Ovary (tissue), 7 donors: ENCODE measurements at regions not wholly inside any gene's neighbourhood (a gene's known extent, or its start where the extent isn't known, plus 50 kb on each side); places are given as distances from the start of the nearest gene placed in this dataset.

Source experiments
- DNase-seq, 5 donors: peaks; one replicate each; pipeline ENCODE4 v3.0.0-alpha.2; 2019 to 2020
- H3K27ac ChIP-seq, 2 donors: fragments of 200-600 bp; one replicate each; pipeline versions ENCODE4 v1.5.1 to v1.8.0; 2019 to 2022
- H3K27me3 ChIP-seq: fragments of 200-600 bp; one replicate; pipeline ENCODE4 v1.8.0; 2022
- H3K36me3 ChIP-seq: fragments of 200-600 bp; sonication (generic); one replicate; pipeline ENCODE4 v1.5.1; 2019
- H3K4me1 ChIP-seq: one replicate; pipeline ENCODE4 v1.8.1; 2013; ENCODE audit warnings: mild to moderate bottlenecking, moderate library complexity; ENCODE audit not compliant: insufficient read depth
- H3K4me3 ChIP-seq: fragments of 200-600 bp; sonication (generic); one replicate; pipeline ENCODE4 v1.5.1; 2017
- H3K9me3 ChIP-seq, 2 donors: fragments of 200-600 bp in 1 of 2; sonication (generic) in 1 of 2; one replicate each; pipeline versions ENCODE4 v1.5.1 to v1.8.1; 2013 to 2019; ENCODE audit warnings: mild to moderate bottlenecking in 1 of 2, moderate library complexity in 1 of 2
- EP300 ChIP-seq: sonication (generic); formaldehyde crosslinking; IDR thresholded peaks from one replicate; pipeline ENCODE4 v1.6.1; 2017; ENCODE audit warnings: antibody characterized with exemption
- POLR2A ChIP-seq: fragments of 450-650 bp; IDR thresholded peaks from one replicate; pipeline ENCODE4 v1.6.1; 2017; ENCODE audit warnings: antibody characterized with exemption, mild to moderate bottlenecking, moderate library complexity
- WGBS, 3 donors: extraction: QIAGEN DNeasy Blood & Tissue Kit in 1 of 3; methylation state at CpG; one replicate each; pipeline versions ENCODE4 v1.1.5 to v1.1.7; 2013 to 2017; 5-methylcytosine and 5-hydroxymethylcytosine counted together
- intact Hi-C, 4 donors: fragments of 100-400 bp; cut with DNase I; formaldehyde crosslinking; loops; one replicate each; pipeline versions ENCODE4 v1.11.0 to v1.15.1; 2022 to 2023
- TF ChIP-seq, protein P1 (sequence below), 3 donors: fragments of 450-650 bp in 2 of 3; fragments of 200-600 bp in 1 of 3; IDR thresholded peaks; one replicate each; pipeline versions ENCODE4 v1.5.1 to v1.8.0; 2016 to 2022; ENCODE audit warnings: antibody characterized with exemption in 3 of 3, mild to moderate bottlenecking in 1 of 3
- donor health status: DM: no; HTN: no; CAD: no; lungs with moderate emphysema.
- donor health status: DM: no; HTN: no; CAD: no.
- donor health status: Bipolar disorder and iron deficiency.
- donor health status: DM: no; HTN: no; CAD: no.
- donor health status: DM: yes; HTN: yes; CAD: no.

DNA sequence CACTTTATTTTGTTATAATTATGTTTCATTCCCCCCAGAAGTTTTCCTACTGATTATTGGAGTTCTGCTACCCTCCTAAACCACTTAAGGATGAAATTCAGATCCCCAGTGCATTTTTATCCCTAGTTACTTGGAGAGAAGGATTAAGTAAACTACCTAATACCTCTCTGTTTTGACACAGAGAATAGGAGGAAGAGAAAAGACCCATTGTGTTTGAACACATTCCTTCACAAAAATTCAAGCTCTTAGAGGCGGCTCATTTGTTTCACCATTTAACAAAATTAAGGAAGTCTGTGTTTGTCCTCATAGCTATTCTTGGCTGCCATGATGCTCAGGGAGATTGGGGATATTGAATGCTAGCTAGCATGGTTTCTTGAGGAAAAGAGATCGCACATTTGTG, 492.6 kb downstream of the EBF1 start:
- no peak for DNase-seq
- H3K4me3 ChIP-seq, result no peak overlapping the region
- H3K9me3 ChIP-seq, result no peaks in the 10 kb centered on the region
- WGBS, 3 donors, result 92 to 94% (median 93%) methylated on average over 2 of the region's 2 CpGs
- H3K36me3 ChIP-seq, result no peaks in the 10 kb centered on the region
- H3K27me3 ChIP-seq, result no peaks in the 10 kb centered on the region
- no peaks in the 10 kb centered on the region for H3K4me1 ChIP-seq
- intact Hi-C loops, result no loop called here
- H3K27ac ChIP-seq, result no peak overlapping the region
- TF ChIP-seq EP300 (no peak), POLR2A (no peak)
- TF ChIP-seq, protein P1, sequence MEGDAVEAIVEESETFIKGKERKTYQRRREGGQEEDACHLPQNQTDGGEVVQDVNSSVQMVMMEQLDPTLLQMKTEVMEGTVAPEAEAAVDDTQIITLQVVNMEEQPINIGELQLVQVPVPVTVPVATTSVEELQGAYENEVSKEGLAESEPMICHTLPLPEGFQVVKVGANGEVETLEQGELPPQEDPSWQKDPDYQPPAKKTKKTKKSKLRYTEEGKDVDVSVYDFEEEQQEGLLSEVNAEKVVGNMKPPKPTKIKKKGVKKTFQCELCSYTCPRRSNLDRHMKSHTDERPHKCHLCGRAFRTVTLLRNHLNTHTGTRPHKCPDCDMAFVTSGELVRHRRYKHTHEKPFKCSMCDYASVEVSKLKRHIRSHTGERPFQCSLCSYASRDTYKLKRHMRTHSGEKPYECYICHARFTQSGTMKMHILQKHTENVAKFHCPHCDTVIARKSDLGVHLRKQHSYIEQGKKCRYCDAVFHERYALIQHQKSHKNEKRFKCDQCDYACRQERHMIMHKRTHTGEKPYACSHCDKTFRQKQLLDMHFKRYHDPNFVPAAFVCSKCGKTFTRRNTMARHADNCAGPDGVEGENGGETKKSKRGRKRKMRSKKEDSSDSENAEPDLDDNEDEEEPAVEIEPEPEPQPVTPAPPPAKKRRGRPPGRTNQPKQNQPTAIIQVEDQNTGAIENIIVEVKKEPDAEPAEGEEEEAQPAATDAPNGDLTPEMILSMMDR (IDR thresholded peaks at IDR 0.05), result no peak

DNA sequence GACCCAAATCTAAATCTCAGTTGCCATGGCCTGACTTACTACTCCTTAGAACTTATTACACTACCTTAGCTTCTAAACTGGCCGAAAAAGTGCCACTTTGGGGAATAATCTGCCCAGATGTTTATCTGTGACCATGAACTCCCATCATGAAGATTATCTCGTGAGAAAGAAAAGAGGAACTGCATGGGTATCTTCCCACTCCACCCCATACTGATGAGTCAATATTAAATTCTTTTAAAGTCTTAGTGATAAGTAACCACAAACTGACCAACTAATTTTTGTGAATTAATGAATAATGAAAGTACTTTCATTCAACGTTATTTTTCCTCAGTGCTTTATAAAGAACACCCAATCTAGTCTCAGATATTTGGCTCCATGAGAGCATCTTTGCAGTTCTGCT, 493.5 kb downstream of the EBF1 start:
- intact Hi-C loops, result no loop called here
- 71 to 76% (median 73%) methylated on average over 3 of the region's 3 CpGs for WGBS, 3 donors
- Histone ChIP-seq H3K4me3 (no peak overlapping the region), H3K36me3 (no peaks in the 10 kb centered on the region), H3K4me1 (no peaks in the 10 kb centered on the region), H3K27me3 (no peaks in the 10 kb centered on the region), H3K27ac (no peak overlapping the region), H3K9me3 (no peaks in the 10 kb centered on the region)
- TF ChIP-seq, protein P1 (IDR thresholded peaks at IDR 0.05), result no peak
- TF ChIP-seq POLR2A, result no peak
- no peak for TF ChIP-seq EP300
- no peak for DNase-seq

DNA sequence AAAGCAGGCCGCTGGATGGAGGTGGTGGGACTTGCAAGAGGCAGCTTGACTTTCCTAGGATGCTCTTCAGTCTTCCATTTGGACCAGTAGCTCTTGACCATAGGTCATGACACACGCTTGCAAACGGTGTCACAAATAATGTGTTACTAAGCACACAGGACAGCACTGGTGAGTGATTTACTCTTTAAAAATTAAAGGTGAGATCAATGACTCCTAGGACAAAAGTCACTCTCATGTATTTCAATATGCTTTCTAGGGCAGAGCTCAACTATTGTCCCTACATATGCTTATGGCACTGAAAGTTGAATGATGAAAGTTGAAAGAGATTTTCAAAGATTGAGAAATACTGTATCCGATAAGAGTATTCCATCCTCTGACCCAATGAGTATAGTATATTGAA, 496.7 kb downstream of the EBF1 start:
- intact Hi-C loops, result no loop called here
- 94 to 98% (median 96%) methylated on average over 4 of the region's 4 CpGs for WGBS, 3 donors
- Histone ChIP-seq H3K4me1 (no peaks in the 10 kb centered on the region), H3K27me3 (no peaks in the 10 kb centered on the region), H3K4me3 (no peak overlapping the region), H3K9me3 (no peaks in the 10 kb centered on the region), H3K27ac (no peak overlapping the region), H3K36me3 (no peaks in the 10 kb centered on the region)
- TF ChIP-seq, protein P1 (IDR thresholded peaks at IDR 0.05), result no peak
- TF ChIP-seq POLR2A (no peak), EP300 (no peak)
- DNase-seq, result no peak

DNA sequence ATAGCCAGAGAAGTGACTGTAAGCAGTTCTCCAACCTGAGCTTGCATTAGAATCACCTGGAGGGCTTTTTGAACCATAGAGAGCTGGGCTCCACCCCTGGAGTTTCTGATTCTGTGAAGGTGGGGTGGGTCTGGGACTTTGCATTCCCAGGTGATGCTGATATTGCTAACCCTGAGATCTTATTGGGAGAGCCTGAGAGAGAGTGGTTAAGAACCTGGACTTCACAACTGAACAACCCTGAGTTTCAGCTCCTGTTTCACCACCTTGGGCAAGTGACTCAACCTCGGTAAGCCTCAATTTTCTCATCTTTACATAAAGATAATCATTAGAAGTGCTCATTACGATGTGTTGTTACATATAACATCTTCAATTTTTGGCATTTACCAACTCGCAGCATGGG, 498.6 kb downstream of the EBF1 start:
- H3K36me3 ChIP-seq, result no peaks in the 10 kb centered on the region
- TF ChIP-seq, protein P1 (IDR thresholded peaks at IDR 0.05), result no peak
- no peak for TF ChIP-seq POLR2A
- TF ChIP-seq EP300, result no peak
- no peaks in the 10 kb centered on the region for H3K27me3 ChIP-seq
- H3K4me1 ChIP-seq, result no peaks in the 10 kb centered on the region
- intact Hi-C loops, result no loop called here
- no peak overlapping the region for H3K4me3 ChIP-seq
- H3K9me3 ChIP-seq, result no peaks in the 10 kb centered on the region
- no peak overlapping the region for H3K27ac ChIP-seq
- 92 to 94% (median 92%) methylated on average over 3 of the region's 3 CpGs for WGBS, 3 donors
- DNase-seq, result no peak

DNA sequence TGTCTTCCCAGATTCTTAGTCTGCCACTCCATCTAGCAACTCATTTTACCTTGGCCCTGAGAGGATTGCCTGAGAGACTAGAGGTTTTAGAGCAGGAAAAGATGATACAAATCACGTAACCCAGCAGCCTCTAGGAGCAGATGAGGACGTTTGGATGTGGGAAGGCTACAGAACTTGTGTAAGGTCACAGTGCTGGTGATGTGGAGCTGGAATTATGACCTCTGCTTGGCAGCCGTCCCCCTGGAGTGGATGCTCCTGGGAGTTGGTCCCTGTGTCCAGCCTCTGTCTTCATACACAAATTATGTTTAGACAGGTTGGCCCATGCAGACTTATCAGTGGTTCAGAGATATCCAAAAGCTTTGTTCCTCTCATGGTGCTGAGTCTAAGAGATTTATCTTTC, 499.0 kb downstream of the EBF1 start:
- no peak overlapping the region for H3K4me3 ChIP-seq
- no peaks in the 10 kb centered on the region for H3K9me3 ChIP-seq
- no peaks in the 10 kb centered on the region for H3K27me3 ChIP-seq
- no peak for DNase-seq
- no peak for TF ChIP-seq POLR2A
- intact Hi-C loops, result no loop called here
- H3K27ac ChIP-seq, result no peak overlapping the region
- no peaks in the 10 kb centered on the region for H3K4me1 ChIP-seq
- WGBS, 3 donors, result 62 to 78% (median 70%) methylated on average over 3 of the region's 3 CpGs
- H3K36me3 ChIP-seq, result no peaks in the 10 kb centered on the region
